Upper lobe of left lung (tissue), 4 donors: ENCODE measurements at regions not wholly inside any gene's neighbourhood (a gene's known extent, or its start where the extent isn't known, plus 50 kb on each side); places are given as distances from the start of the nearest gene placed in this dataset.

Source experiments
- CTCF ChIP-seq, 6 experiments: fragments of 450-650 bp in 4 of 6; fragments of 200-600 bp in 2 of 6; sonication (generic) in 2 of 6; IDR thresholded peaks; one replicate each; pipeline ENCODE4 v1.5.1; 2016 to 2019; ENCODE audit warnings: antibody characterized with exemption in 6 of 6
- POLR2AphosphoS5 ChIP-seq, 2 donors: sonication (generic); formaldehyde crosslinking; IDR thresholded peaks; one replicate each; pipeline ENCODE4 v1.5.1; 2017; ENCODE audit warnings: antibody characterized with exemption in 2 of 2

- TF ChIP-seq CTCF (IDR thresholded peaks at IDR 0.05) (no peak), POLR2AphosphoS5 (IDR thresholded peaks at IDR 0.05) (no peak)
Measured at GRCh38 chr16:65947951-65948350, 418.5 kb upstream of the CDH5 start.
